Stomach (tissue), 4 donors: ENCODE measurements at regions not wholly inside any gene's neighbourhood (a gene's known extent, or its start where the extent isn't known, plus 50 kb on each side); places are given as distances from the start of the nearest gene placed in this dataset.

ENCODE experiments used
- EP300 ChIP-seq: sonication (generic); formaldehyde crosslinking; IDR thresholded peaks from one replicate; pipeline ENCODE4 v1.6.1; 2017; ENCODE audit warnings: antibody characterized with exemption
- POLR2A ChIP-seq, 4 donors: fragments of 450-650 bp; IDR thresholded peaks; one replicate each; pipeline ENCODE4 v1.6.1; 2016; ENCODE audit warnings: antibody characterized with exemption in 4 of 4, control low read depth in 2 of 4, mild to moderate bottlenecking in 1 of 4, moderate library complexity in 1 of 4
- POLR2AphosphoS5 ChIP-seq, 3 donors: sonication (generic); formaldehyde crosslinking; IDR thresholded peaks; one replicate each; pipeline ENCODE4 v1.6.1; 2016; ENCODE audit warnings: antibody characterized with exemption in 3 of 3
- TF ChIP-seq, protein P1 (sequence below), 7 experiments: fragments of 450-650 bp in 4 of 7; fragments of 200-600 bp in 3 of 7; sonication (generic) in 3 of 7; IDR thresholded peaks; one replicate each; pipeline ENCODE4 v1.5.1; 2016 to 2019; ENCODE audit warnings: antibody characterized with exemption in 7 of 7, control low read depth in 2 of 7, mild to moderate bottlenecking in 1 of 7

- TF ChIP-seq, protein P1, sequence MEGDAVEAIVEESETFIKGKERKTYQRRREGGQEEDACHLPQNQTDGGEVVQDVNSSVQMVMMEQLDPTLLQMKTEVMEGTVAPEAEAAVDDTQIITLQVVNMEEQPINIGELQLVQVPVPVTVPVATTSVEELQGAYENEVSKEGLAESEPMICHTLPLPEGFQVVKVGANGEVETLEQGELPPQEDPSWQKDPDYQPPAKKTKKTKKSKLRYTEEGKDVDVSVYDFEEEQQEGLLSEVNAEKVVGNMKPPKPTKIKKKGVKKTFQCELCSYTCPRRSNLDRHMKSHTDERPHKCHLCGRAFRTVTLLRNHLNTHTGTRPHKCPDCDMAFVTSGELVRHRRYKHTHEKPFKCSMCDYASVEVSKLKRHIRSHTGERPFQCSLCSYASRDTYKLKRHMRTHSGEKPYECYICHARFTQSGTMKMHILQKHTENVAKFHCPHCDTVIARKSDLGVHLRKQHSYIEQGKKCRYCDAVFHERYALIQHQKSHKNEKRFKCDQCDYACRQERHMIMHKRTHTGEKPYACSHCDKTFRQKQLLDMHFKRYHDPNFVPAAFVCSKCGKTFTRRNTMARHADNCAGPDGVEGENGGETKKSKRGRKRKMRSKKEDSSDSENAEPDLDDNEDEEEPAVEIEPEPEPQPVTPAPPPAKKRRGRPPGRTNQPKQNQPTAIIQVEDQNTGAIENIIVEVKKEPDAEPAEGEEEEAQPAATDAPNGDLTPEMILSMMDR (IDR thresholded peaks at IDR 0.05) = no peak
- TF ChIP-seq POLR2A (IDR thresholded peaks at IDR 0.05) = no peak
- TF ChIP-seq POLR2AphosphoS5 (IDR thresholded peaks at IDR 0.05) = no peak
- no peak for TF ChIP-seq EP300
Observed at GRCh38 chr1:216900116-216900620, 176.9 kb upstream of the ESRRG start.
